ENCODE measurements at regions not wholly inside any gene's neighbourhood (a gene's known extent, or its start where the extent isn't known, plus 50 kb on each side); places are given as distances from the start of the nearest gene placed in this dataset.
"Not testable (repeated sequence)": the region's sequence is repeated elsewhere in the genome, so short reads cannot be mapped to it uniquely, and the experiment has no call there.

DNA sequence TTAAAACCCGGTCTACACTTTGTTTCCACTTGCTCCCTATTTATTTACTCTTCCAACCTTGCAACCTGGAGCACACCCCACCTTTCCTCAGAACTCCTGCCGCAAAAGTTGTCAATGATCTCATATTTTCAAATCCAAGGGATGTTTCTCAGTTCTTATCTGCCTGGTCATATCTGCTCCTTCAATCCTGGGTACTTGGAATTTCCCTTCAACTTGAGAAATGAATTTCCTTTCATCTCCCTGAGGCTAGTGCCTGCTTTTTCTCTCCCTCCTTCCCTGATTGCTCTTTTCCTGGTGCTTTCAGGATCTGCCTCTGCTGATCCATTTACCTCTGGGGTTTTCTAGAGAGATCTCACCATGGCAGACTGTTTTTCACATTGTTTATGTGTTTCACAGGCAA lies 154.8 kb upstream of the IRS2 start:
- H3K36me3 ChIP-seq (replicated peaks in 1 of 2; ENCODE audit: insufficient read depth in 1 of 2, low read depth in 2 of 2), result no peaks in the 10 kb centered on the region
- no peak overlapping the region for H3K4me3 ChIP-seq
- DNase-seq (no peak), ATAC-seq (no peak)
- H3K27me3 ChIP-seq, result no peaks in the 10 kb centered on the region
- H3K4me1 ChIP-seq, result no peaks in the 10 kb centered on the region
- WGBS, 2 donors, result 65 to 70% methylated on average over 2 of the region's 2 CpGs
- H3K27ac ChIP-seq, result no peak overlapping the region
- intact Hi-C loops (cut with DNase I), result no loop called here
- no peaks in the 10 kb centered on the region for H3K9me3 ChIP-seq
- no peak for TF ChIP-seq POLR2A (IDR thresholded peaks at IDR 0.05)
- TF ChIP-seq, protein P1, sequence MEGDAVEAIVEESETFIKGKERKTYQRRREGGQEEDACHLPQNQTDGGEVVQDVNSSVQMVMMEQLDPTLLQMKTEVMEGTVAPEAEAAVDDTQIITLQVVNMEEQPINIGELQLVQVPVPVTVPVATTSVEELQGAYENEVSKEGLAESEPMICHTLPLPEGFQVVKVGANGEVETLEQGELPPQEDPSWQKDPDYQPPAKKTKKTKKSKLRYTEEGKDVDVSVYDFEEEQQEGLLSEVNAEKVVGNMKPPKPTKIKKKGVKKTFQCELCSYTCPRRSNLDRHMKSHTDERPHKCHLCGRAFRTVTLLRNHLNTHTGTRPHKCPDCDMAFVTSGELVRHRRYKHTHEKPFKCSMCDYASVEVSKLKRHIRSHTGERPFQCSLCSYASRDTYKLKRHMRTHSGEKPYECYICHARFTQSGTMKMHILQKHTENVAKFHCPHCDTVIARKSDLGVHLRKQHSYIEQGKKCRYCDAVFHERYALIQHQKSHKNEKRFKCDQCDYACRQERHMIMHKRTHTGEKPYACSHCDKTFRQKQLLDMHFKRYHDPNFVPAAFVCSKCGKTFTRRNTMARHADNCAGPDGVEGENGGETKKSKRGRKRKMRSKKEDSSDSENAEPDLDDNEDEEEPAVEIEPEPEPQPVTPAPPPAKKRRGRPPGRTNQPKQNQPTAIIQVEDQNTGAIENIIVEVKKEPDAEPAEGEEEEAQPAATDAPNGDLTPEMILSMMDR (IDR thresholded peaks at IDR 0.05), result no peak

DNA sequence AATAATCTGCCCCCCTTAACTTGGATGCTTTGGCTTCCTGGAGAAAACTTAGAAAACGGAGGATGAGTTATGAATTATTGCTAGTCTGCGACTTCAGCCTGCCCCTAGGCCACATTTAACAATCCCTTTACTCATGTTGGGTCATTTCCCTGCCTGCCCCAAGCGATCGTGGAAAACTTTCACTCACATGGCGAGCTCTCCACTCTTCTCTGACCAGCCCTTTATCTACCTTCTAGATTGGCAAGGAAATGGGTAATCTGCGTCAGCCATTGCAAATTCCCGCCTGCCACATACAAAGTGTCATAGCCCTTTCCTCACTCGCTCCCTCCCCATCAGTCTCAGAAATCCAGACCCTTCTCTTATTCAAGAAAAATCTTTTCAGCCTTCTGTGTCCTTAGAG lies 154.3 kb upstream of the IRS2 start:
- Histone ChIP-seq H3K9me3 (no peaks in the 10 kb centered on the region), H3K27ac (no peak overlapping the region), H3K4me1 (no peaks in the 10 kb centered on the region), H3K4me3 (no peak overlapping the region), H3K36me3 (replicated peaks in 1 of 2; ENCODE audit: insufficient read depth in 1 of 2, low read depth in 2 of 2) (no peaks in the 10 kb centered on the region), H3K27me3 (no peaks in the 10 kb centered on the region)
- intact Hi-C loops (cut with DNase I), result no loop called here
- ATAC-seq (no peak), DNase-seq (no peak)
- TF ChIP-seq, protein P1 (IDR thresholded peaks at IDR 0.05), result no peak
- TF ChIP-seq POLR2A (IDR thresholded peaks at IDR 0.05), result no peak
- 74 to 82% methylated on average over 8 of the region's 8 CpGs for WGBS, 2 donors

DNA sequence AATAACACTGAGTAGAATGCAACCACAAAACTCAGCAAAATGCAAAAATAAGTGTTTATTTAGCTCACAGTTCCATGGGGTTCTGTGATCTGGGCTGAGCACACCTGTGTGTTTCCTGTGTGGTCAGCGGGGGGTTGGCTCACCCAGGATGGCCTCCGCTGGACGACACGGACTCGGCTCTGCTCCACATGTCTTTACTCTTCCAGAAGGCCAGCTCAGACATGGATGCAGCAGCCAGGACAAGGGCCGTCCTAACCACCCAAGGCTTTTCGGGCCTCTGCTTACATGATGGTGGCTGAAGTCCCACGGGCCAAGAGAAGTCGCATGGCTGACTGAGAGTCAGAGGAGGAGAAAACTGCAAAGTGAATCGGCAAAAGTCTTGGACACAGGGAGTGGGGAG lies 153.5 kb upstream of the IRS2 start:
- DNase-seq (no peak), ATAC-seq (no peak)
- H3K4me1 ChIP-seq, result no peaks in the 10 kb centered on the region
- no peaks in the 10 kb centered on the region for H3K27me3 ChIP-seq
- WGBS, 2 donors, result 78 to 80% methylated on average over 7 to 10 of the region's 10 CpGs
- no peak overlapping the region for H3K4me3 ChIP-seq
- intact Hi-C loops (cut with DNase I), result no loop called here
- H3K36me3 ChIP-seq (replicated peaks in 1 of 2; ENCODE audit: insufficient read depth in 1 of 2, low read depth in 2 of 2), result no peaks in the 10 kb centered on the region
- no peak overlapping the region for H3K27ac ChIP-seq
- no peak for TF ChIP-seq POLR2A (IDR thresholded peaks at IDR 0.05)
- TF ChIP-seq, protein P1 (IDR thresholded peaks at IDR 0.05), result no peak
- H3K9me3 ChIP-seq, result no peaks in the 10 kb centered on the region

DNA sequence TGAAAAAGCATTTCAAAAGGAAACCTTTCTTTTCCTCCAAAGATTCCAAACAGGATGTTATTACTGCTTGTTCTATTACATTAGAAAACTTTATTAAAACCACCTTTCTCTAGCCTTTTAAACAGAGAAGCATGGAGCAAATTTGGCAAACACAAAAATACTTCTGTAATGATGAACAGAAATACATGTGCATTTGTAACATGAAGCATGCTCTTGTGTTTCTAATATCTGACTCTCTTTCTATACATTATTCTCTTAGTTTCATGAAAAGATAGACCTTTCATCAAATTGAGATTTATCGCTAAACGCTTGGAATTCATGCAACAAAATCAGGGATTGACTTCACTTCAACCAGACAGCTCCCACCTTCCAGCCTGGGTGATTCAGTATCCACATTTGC lies 152.8 kb upstream of the IRS2 start:
- no peaks in the 10 kb centered on the region for H3K9me3 ChIP-seq
- H3K4me1 ChIP-seq, result no peaks in the 10 kb centered on the region
- no peak for DNase-seq
- H3K36me3 ChIP-seq (replicated peaks in 1 of 2; ENCODE audit: insufficient read depth in 1 of 2, low read depth in 2 of 2), result no peaks in the 10 kb centered on the region
- H3K27me3 ChIP-seq, result no peaks in the 10 kb centered on the region
- H3K4me3 ChIP-seq, result no peak overlapping the region
- TF ChIP-seq, protein P1 (IDR thresholded peaks at IDR 0.05), result no peak
- TF ChIP-seq POLR2A (IDR thresholded peaks at IDR 0.05), result no peak
- WGBS, 2 donors, result 96 to 97% methylated on average over 2 of the region's 2 CpGs
- H3K27ac ChIP-seq, result no peak overlapping the region
- intact Hi-C loops (cut with DNase I), result no loop called here
- no peak for ATAC-seq

DNA sequence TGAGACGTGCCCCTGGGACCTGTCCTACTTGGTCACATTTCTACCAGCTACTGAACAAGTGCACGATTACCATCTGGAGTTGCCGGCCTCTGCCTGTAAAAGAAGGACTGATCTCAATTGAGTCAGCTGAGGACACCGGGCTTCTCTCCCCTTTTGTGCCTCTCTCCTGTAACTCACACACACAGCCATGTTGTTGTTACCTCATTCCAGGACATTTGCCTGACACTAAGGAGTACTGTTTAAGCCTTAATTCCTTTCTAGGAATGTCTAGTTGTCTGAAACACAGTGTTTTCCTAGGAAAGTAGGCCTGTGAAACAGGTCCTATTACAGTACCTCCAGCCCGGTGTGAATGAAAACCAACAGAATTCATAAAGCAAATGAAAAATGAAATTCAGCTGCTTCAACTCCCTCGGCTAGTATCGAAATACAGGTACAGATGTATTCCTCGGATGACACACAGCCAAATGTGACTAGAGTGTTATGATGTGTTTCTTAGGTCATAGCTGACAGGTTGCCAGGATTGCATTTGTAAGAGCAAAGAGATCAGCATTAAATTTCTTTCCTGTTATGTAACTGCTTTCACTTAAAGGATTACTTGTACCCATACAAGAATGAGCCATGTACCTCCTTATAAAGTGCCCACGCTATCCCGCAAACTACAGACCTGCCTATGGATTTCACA lies 152.0 kb upstream of the IRS2 start:
- peak in 2 of 4 donors; percentile 15 to 22 for DNase-seq
- H3K27ac ChIP-seq, result no peak overlapping the region
- H3K4me1 ChIP-seq, result no peaks in the 10 kb centered on the region
- no peaks in the 10 kb centered on the region for H3K9me3 ChIP-seq
- H3K27me3 ChIP-seq, result no peaks in the 10 kb centered on the region
- ATAC-seq, result no peak
- 80 to 84% methylated on average over 10 of the region's 10 CpGs for WGBS, 2 donors
- TF ChIP-seq POLR2A (IDR thresholded peaks at IDR 0.05), result no peak
- TF ChIP-seq, protein P1 (IDR thresholded peaks at IDR 0.05), result no peak
- no peak overlapping the region for H3K4me3 ChIP-seq
- H3K36me3 ChIP-seq (replicated peaks in 1 of 2; ENCODE audit: insufficient read depth in 1 of 2, low read depth in 2 of 2), result no peaks in the 10 kb centered on the region
- intact Hi-C loops (cut with DNase I), result no loop called here

GRCh38 chr13:109934520-109934919 lies 148.1 kb upstream of the IRS2 start:
- DNase-seq; H3K27ac ChIP-seq; ATAC-seq; H3K4me1 ChIP-seq; H3K4me3 ChIP-seq; H3K36me3 ChIP-seq (replicated peaks in 1 of 2; ENCODE audit: insufficient read depth in 1 of 2, low read depth in 2 of 2); H3K27me3 ChIP-seq; intact Hi-C loops (cut with DNase I); H3K9me3 ChIP-seq: not testable (repeated sequence)
- WGBS, 2 donors, result 83 to 88% methylated on average over 5 of the region's 5 CpGs

Measured in body of pancreas (tissue), 4 donors.